MM.1S (cell line): ENCODE measurements at regions not wholly inside any gene's neighbourhood (a gene's known extent, or its start where the extent isn't known, plus 50 kb on each side); places are given as distances from the start of the nearest gene placed in this dataset.
A peak's percentile ranks its signal among the peaks of the same experiment; 100 is the strongest.
"Not testable (repeated sequence)": the region's sequence is repeated elsewhere in the genome, so short reads cannot be mapped to it uniquely, and the experiment has no call there.

Experiments
- DNase-seq: peaks from one replicate; pipeline ENCODE4 v3.0.0-alpha.2; 2015
- H2AFZ ChIP-seq: fragments of 300-600 bp; sonication (generic); 2 replicates; pipeline ENCODE4 v1.6.0; 2016; ENCODE audit warnings: antibody characterized with exemption, low read length
- H3F3A ChIP-seq: fragments of 300-600 bp; sonication (generic); 2 replicates; pipeline ENCODE4 v1.6.1; 2016; ENCODE audit warnings: mild to moderate bottlenecking, antibody characterized with exemption, low read length, moderate library complexity, mixed read lengths; ENCODE audit not compliant: insufficient read depth
- H3K27ac ChIP-seq: fragments of 300-600 bp; sonication (generic); 2 replicates; pipeline ENCODE4 v1.5.1; 2016; ENCODE audit warnings: mild to moderate bottlenecking, low read length
- H3K27me3 ChIP-seq: fragments of 300-600 bp; sonication (generic); replicated peaks from 2 replicates; pipeline ENCODE4 v1.6.0; 2016; ENCODE audit warnings: low read length; ENCODE audit not compliant: insufficient read depth
- H3K36me3 ChIP-seq: fragments of 300-600 bp; sonication (generic); replicated peaks from 2 replicates; pipeline ENCODE4 v1.6.1; 2016; ENCODE audit warnings: mild to moderate bottlenecking, low read length, mixed read lengths; ENCODE audit not compliant: insufficient read depth
- H3K4me1 ChIP-seq: fragments of 300-600 bp; sonication (generic); 2 replicates; pipeline ENCODE4 v1.6.1; 2016; ENCODE audit warnings: low read length, mixed read lengths
- H3K4me2 ChIP-seq: fragments of 300-600 bp; sonication (generic); 2 replicates; pipeline ENCODE4 v1.6.0; 2016; ENCODE audit warnings: low read depth, low read length
- H3K4me3 ChIP-seq: fragments of 300-600 bp; sonication (generic); 2 replicates; pipeline ENCODE4 v1.5.1; 2016; ENCODE audit warnings: low read length, mixed read lengths
- H3K79me2 ChIP-seq: fragments of 300-600 bp; sonication (generic); 2 replicates; pipeline ENCODE4 v1.6.1; 2016; ENCODE audit warnings: mixed run types, low read length, mixed read lengths
- H3K9ac ChIP-seq: fragments of 300-600 bp; sonication (generic); 2 replicates; pipeline ENCODE4 v1.6.1; 2016; ENCODE audit warnings: low read length, mixed read lengths
- H3K9me2 ChIP-seq: fragments of 300-600 bp; sonication (generic); replicated peaks from 2 replicates; pipeline ENCODE4 v1.6.1; 2016; ENCODE audit warnings: mild to moderate bottlenecking, low read length, mixed read lengths; ENCODE audit not compliant: insufficient read depth
- H3K9me3 ChIP-seq: fragments of 300-600 bp; sonication (generic); replicated peaks from 2 replicates; pipeline ENCODE4 v1.6.1; 2016; ENCODE audit warnings: mild to moderate bottlenecking, low read length, mixed read lengths; ENCODE audit not compliant: insufficient read depth
- H4K20me1 ChIP-seq: fragments of 300-600 bp; sonication (generic); 2 replicates; pipeline ENCODE4 v1.6.1; 2016; ENCODE audit warnings: mild to moderate bottlenecking, low read length, moderate library complexity, mixed read lengths; ENCODE audit not compliant: insufficient read depth
- EZH2 ChIP-seq: fragments of 300-600 bp; sonication (generic); optimal IDR thresholded peaks from 2 replicates; pipeline ENCODE3; 2017; ENCODE audit warnings: low read depth, mild to moderate bottlenecking, antibody characterized with exemption, low read length, mixed read lengths
- EZH2phosphoT487 ChIP-seq: fragments of 300-600 bp; sonication (generic); IDR thresholded peaks from 2 replicates; pipeline ENCODE4 v1.6.1; 2018; ENCODE audit warnings: antibody characterized with exemption, low read length
- TF ChIP-seq, protein P1 (sequence below): fragments of 300-600 bp; sonication (generic); IDR thresholded peaks from 2 replicates; pipeline ENCODE4 v1.5.1; 2016; ENCODE audit warnings: antibody characterized with exemption, low read length, mixed read lengths

DNA sequence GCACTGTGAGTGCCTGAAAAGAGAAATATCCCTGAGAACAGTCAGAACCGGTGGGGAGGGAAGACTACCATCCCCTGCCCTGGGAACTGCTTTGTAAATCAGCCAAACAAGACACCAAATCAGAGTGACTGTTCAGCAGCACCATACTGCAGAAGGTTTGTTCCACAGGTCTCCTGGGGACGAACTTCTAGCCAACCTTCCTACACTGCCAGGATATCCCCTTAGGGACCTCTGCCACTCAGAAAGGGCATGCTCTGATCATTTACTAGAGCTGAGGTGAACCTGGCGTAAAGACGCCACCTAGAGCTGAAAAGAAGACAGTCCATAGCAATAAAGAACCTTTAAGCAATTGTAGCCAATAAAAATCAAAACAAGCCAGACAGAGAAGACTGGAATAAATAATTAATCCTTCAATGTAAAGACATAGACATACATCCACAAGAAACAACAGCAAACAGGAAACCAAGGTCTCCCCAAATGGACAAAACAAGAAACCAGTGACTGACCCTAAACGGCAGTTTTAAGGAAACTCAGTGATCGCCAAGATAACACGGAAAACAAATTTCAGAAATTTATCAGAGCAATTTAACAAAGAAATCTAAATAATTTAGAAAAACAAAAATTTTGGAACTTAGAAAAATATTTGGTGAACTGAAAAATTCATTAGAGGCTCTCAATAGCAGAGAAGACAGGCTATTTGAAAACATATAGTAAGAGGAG, 228.1 kb upstream of the AMIGO2 start:
- no peak overlapping the region for H3K27ac ChIP-seq
- no peak overlapping the region for H3K4me3 ChIP-seq
- no peaks in the 10 kb centered on the region for H3K36me3 ChIP-seq
- H3K4me2 ChIP-seq = no peak overlapping the region
- H3K9me2 ChIP-seq = no peaks in the 10 kb centered on the region
- DNase-seq = peak; percentile 71
- no peak overlapping the region for H3K9ac ChIP-seq
- no peak for TF ChIP-seq EZH2phosphoT487
- TF ChIP-seq, protein P1, sequence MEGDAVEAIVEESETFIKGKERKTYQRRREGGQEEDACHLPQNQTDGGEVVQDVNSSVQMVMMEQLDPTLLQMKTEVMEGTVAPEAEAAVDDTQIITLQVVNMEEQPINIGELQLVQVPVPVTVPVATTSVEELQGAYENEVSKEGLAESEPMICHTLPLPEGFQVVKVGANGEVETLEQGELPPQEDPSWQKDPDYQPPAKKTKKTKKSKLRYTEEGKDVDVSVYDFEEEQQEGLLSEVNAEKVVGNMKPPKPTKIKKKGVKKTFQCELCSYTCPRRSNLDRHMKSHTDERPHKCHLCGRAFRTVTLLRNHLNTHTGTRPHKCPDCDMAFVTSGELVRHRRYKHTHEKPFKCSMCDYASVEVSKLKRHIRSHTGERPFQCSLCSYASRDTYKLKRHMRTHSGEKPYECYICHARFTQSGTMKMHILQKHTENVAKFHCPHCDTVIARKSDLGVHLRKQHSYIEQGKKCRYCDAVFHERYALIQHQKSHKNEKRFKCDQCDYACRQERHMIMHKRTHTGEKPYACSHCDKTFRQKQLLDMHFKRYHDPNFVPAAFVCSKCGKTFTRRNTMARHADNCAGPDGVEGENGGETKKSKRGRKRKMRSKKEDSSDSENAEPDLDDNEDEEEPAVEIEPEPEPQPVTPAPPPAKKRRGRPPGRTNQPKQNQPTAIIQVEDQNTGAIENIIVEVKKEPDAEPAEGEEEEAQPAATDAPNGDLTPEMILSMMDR = peak; percentile 79
- no peak overlapping the region for H2AFZ ChIP-seq
- 0 out of 2 replicates have a peak, but pooled peaks cover 5% of the 10 kb centered on the region for H3K4me1 ChIP-seq
- no peaks in the 10 kb centered on the region for H3F3A ChIP-seq
- H4K20me1 ChIP-seq = no peaks in the 10 kb centered on the region
- H3K9me3 ChIP-seq = no peaks in the 10 kb centered on the region
- no peaks in the 10 kb centered on the region for H3K27me3 ChIP-seq
- H3K79me2 ChIP-seq = no peaks in the 10 kb centered on the region

DNA sequence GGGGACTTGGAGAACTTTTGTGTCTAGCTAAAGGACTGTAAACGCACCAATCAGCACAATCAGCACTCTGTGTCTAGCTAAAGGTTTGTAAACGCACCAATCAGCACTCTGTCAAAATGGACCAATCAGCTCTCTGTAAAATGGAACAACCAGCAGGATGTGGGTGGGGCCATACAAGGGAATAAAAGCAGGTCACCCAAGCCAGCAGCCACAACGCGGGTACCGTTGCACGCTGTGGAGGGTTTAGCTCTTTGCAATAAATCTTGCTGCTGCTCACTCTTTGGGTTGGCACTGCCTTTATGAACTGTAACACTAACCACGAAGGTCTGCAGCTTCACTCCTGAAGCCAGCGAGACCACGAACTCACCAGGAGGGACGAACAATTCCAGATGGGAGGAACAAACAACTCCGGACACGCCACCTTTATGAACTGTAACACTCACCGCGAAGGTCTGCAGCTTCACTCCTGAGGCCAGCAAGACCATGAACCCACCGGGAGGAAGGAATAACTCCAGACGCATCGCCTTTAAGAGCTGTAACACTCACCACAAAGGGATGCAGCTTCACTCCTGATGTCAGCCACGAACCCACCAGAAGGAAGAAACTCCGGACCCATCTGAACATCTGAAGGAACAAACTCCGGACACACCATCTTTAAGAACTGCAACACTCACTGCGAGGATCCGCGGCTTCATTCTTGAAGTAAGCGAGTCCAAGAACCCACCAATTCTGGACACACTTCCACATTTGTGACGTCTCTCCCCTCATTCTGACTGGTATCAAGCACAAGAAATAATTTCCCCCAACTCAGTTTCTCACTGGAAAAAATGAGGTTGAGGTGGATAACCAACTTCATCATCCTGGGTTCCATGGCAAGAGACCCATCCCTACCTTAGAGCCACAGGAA, 227.3 kb upstream of the AMIGO2 start:
- not testable (repeated sequence) for H3K27me3 ChIP-seq, H3K4me2 ChIP-seq, H3F3A ChIP-seq, H3K9me3 ChIP-seq, H3K4me3 ChIP-seq, H3K36me3 ChIP-seq, H3K9ac ChIP-seq, H3K4me1 ChIP-seq, H2AFZ ChIP-seq, H4K20me1 ChIP-seq, H3K27ac ChIP-seq, H3K79me2 ChIP-seq, H3K9me2 ChIP-seq, DNase-seq

DNA sequence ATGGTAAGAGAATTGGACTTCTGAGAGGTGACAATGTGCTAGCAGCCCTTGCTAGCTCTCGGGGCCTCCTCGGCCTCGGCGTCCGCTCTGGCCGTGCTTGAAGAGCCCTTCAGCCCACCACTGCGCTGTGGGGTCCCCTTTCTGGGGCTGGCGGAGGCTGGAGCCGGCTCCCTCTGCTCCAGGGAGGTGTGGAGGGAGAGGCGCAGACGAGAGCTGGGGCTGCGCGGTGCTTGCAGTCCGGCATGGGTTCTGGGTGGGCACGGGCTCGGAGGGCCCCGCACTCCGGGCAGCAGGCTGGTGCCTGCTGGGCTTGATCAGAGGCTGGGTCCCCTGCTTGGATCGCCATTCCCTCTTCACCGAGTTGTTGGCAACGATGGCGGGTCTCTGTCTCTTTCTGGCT, 226.4 kb upstream of the AMIGO2 start:
- no peaks in the 10 kb centered on the region for H4K20me1 ChIP-seq
- H3K4me2 ChIP-seq = no peak overlapping the region
- no peaks in the 10 kb centered on the region for H3K79me2 ChIP-seq
- H3K36me3 ChIP-seq = no peaks in the 10 kb centered on the region
- H3K9me3 ChIP-seq = no peaks in the 10 kb centered on the region
- no peak for TF ChIP-seq EZH2
- no peak for TF ChIP-seq EZH2phosphoT487
- TF ChIP-seq, protein P1 = no peak
- H2AFZ ChIP-seq = no peak overlapping the region
- DNase-seq = no peak
- no peaks in the 10 kb centered on the region for H3K9me2 ChIP-seq
- H3K4me1 ChIP-seq = no peaks in the 10 kb centered on the region
- no peaks in the 10 kb centered on the region for H3K27me3 ChIP-seq
- H3F3A ChIP-seq = no peaks in the 10 kb centered on the region
- no peak overlapping the region for H3K4me3 ChIP-seq
- H3K27ac ChIP-seq = no peak overlapping the region
- no peak overlapping the region for H3K9ac ChIP-seq

DNA sequence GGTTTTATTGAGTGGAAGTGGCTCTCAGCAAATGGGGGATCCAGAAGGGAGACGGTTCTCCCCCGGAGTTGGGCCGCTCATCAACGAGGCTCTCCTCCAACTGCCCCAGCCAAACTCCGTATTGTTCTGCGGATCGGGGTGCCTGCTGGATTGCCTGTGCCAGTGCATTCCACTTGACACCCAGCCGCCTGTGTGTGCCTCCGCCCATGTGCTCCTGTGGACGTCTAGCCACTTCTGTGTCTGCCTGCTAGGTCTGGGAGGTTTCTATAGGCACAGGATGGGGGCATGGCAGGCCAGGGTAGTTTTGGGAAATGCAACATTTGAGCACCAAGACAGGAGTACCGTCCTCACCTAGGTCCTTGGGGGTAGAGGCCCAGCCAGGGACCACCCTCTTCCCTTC, 225.7 kb upstream of the AMIGO2 start:
- Histone ChIP-seq H3K9me2 (no peaks in the 10 kb centered on the region), H2AFZ (no peak overlapping the region), H3K9ac (no peak overlapping the region), H3K9me3 (no peaks in the 10 kb centered on the region), H3K36me3 (no peaks in the 10 kb centered on the region), H3K4me3 (no peak overlapping the region), H3K4me2 (no peak overlapping the region), H3K27me3 (no peaks in the 10 kb centered on the region), H3K4me1 (no peaks in the 10 kb centered on the region), H3F3A (no peaks in the 10 kb centered on the region), H3K27ac (no peak overlapping the region), H4K20me1 (no peaks in the 10 kb centered on the region), H3K79me2 (no peaks in the 10 kb centered on the region)
- TF ChIP-seq, protein P1 = no peak
- TF ChIP-seq EZH2phosphoT487 = no peak
- TF ChIP-seq EZH2 = no peak
- no peak for DNase-seq
